Endothelial cell (in vitro differentiated cells): ENCODE measurements at regions not wholly inside any gene's neighbourhood (a gene's known extent, or its start where the extent isn't known, plus 50 kb on each side); places are given as distances from the start of the nearest gene placed in this dataset.

ENCODE experiments used
- DNase-seq: peaks from one replicate; pipeline ENCODE4 v3.0.0; 2021; ENCODE audit warnings: low spot score
- H3K27ac Mint-ChIP-seq: one replicate; pipeline ENCODE4 v1.8.0; 2021; ENCODE audit warnings: mixed read lengths, inconsistent platforms; ENCODE audit not compliant: unreplicated experiment
- H3K27me3 Mint-ChIP-seq: one replicate; pipeline ENCODE4 v1.8.0; 2021; ENCODE audit warnings: mild to moderate bottlenecking, moderate library complexity, mixed read lengths, inconsistent platforms; ENCODE audit not compliant: unreplicated experiment
- H3K36me3 Mint-ChIP-seq: one replicate; pipeline ENCODE4 v1.8.0; 2021; ENCODE audit warnings: mild to moderate bottlenecking, low read depth, mixed read lengths, inconsistent platforms; ENCODE audit not compliant: unreplicated experiment
- H3K4me1 Mint-ChIP-seq: one replicate; pipeline ENCODE4 v1.8.0; 2021; ENCODE audit warnings: mild to moderate bottlenecking, mixed read lengths, inconsistent platforms; ENCODE audit not compliant: unreplicated experiment
- H3K4me3 Mint-ChIP-seq: one replicate; pipeline ENCODE4 v1.8.0; 2021; ENCODE audit warnings: mild to moderate bottlenecking, mixed read lengths, inconsistent platforms; ENCODE audit not compliant: unreplicated experiment
- H3K9me3 Mint-ChIP-seq: one replicate; pipeline ENCODE4 v1.8.0; 2021; ENCODE audit warnings: mixed read lengths, inconsistent platforms; ENCODE audit not compliant: unreplicated experiment
- CTCF ChIP-seq: fragments of 200-600 bp; sonication (generic); IDR thresholded peaks from one replicate; pipeline ENCODE4 v1.5.0; 2021; ENCODE audit warnings: antibody characterized with exemption; ENCODE audit not compliant: unreplicated experiment

- Mint-ChIP-seq H3K4me1 (peaks cover 8% of the 10 kb centered on the region), H3K4me3 (no peak overlapping the region), H3K27me3 (peaks cover 1% of the 10 kb centered on the region), H3K27ac (no peak overlapping the region), H3K36me3 (peaks cover 4% of the 10 kb centered on the region), H3K9me3 (no peaks in the 10 kb centered on the region)
- no peak for DNase-seq
- TF ChIP-seq CTCF, result no peak
Observed at GRCh38 chr5:171509467-171509866, 90.0 kb downstream of the FGF18 start.

GRCh38 chr5:171512397-171512796 is 93.0 kb downstream of the FGF18 start:
- no peaks in the 10 kb centered on the region for H3K4me1 Mint-ChIP-seq
- H3K36me3 Mint-ChIP-seq, result no peaks in the 10 kb centered on the region
- TF ChIP-seq CTCF, result no peak
- peaks cover 1% of the 10 kb centered on the region for H3K27me3 Mint-ChIP-seq
- no peak overlapping the region for H3K27ac Mint-ChIP-seq
- no peak overlapping the region for H3K4me3 Mint-ChIP-seq
- DNase-seq, result no peak
- no peaks in the 10 kb centered on the region for H3K9me3 Mint-ChIP-seq

- no peaks in the 10 kb centered on the region for H3K9me3 Mint-ChIP-seq
- no peaks in the 10 kb centered on the region for H3K36me3 Mint-ChIP-seq
- peaks cover 3% of the 10 kb centered on the region for H3K4me1 Mint-ChIP-seq
- no peak for DNase-seq
- no peak overlapping the region for H3K27ac Mint-ChIP-seq
- no peak for TF ChIP-seq CTCF
- no peak overlapping the region for H3K4me3 Mint-ChIP-seq
- peaks cover 9% of the 10 kb centered on the region for H3K27me3 Mint-ChIP-seq
Observed at GRCh38 chr5:171513591-171513990, 94.1 kb downstream of the FGF18 start.

- Mint-ChIP-seq H3K4me3 (no peak overlapping the region), H3K36me3 (peaks cover 4% of the 10 kb centered on the region), H3K27me3 (peaks cover 17% of the 10 kb centered on the region), H3K9me3 (no peaks in the 10 kb centered on the region), H3K4me1 (peaks cover 15% of the 10 kb centered on the region), H3K27ac (no peak overlapping the region)
- no peak for DNase-seq
- no peak for TF ChIP-seq CTCF
Observed at GRCh38 chr5:171518916-171519315, 99.5 kb downstream of the FGF18 start.

GRCh38 chr5:171520300-171521174 is 101.1 kb downstream of the FGF18 start:
- peak; percentile 46 for DNase-seq
- H3K36me3 Mint-ChIP-seq, result peaks cover 4% of the 10 kb centered on the region
- peaks cover 16% of the 10 kb centered on the region for H3K4me1 Mint-ChIP-seq
- no peak overlapping the region for H3K27ac Mint-ChIP-seq
- no peaks in the 10 kb centered on the region for H3K9me3 Mint-ChIP-seq
- TF ChIP-seq CTCF, result no peak
- no peak overlapping the region for H3K4me3 Mint-ChIP-seq
- H3K27me3 Mint-ChIP-seq, result peaks cover 17% of the 10 kb centered on the region
